Caki2 (cell line): ENCODE measurements at regions not wholly inside any gene's neighbourhood (a gene's known extent, or its start where the extent isn't known, plus 50 kb on each side); places are given as distances from the start of the nearest gene placed in this dataset.
"Not testable (repeated sequence)": the region's sequence is repeated elsewhere in the genome, so short reads cannot be mapped to it uniquely, and the experiment has no call there.

Source experiments
- DNase-seq: peaks from one replicate; pipeline ENCODE4 v3.0.0-alpha.2; 2015; ENCODE audit warnings: low read depth
- in situ Hi-C: cut with HindIII; loops from 2 replicates; pipeline ENCODE4 v1.10.0; 2016; ENCODE audit warnings: low sequenced_read_pairs, low pct_unique_long_range_greater_than_20kb, mixed read lengths

- in situ Hi-C loops = no loop called here
- DNase-seq = no peak
These were observed 288.3 kb downstream of the ZNF674 start for GRCh38 chrX:46256875-46257274.

- in situ Hi-C loops = no loop called here
- DNase-seq = no peak
These were observed 290.2 kb downstream of the ZNF674 start for GRCh38 chrX:46255046-46255445.

GRCh38 chrX:46254641-46255040, 290.6 kb downstream of the ZNF674 start:
- in situ Hi-C loops = no loop called here

GRCh38 chrX:46251755-46252154, 293.5 kb downstream of the ZNF674 start:
- in situ Hi-C loops = no loop called here

More at GRCh38 chrX:46254641-46255040, 290.6 kb downstream of the ZNF674 start:
- no peak for DNase-seq

GRCh38 chrX:46250151-46250550, 295.1 kb downstream of the ZNF674 start:
- in situ Hi-C loops = no loop called here
- no peak for DNase-seq

More at GRCh38 chrX:46251755-46252154, 293.5 kb downstream of the ZNF674 start:
- no peak for DNase-seq

- no peak for DNase-seq
- in situ Hi-C loops = no loop called here
These were observed 297.8 kb downstream of the ZNF674 start for GRCh38 chrX:46247456-46247855.

- in situ Hi-C loops = no loop called here
- DNase-seq = no peak
These were observed 300.8 kb downstream of the ZNF674 start for GRCh38 chrX:46244451-46244850.

GRCh38 chrX:46236411-46236810, 308.8 kb downstream of the ZNF674 start:
- no peak for DNase-seq
- in situ Hi-C loops = no loop called here

- no peak for DNase-seq
- in situ Hi-C loops = no loop called here
These were observed 309.4 kb downstream of the ZNF674 start for GRCh38 chrX:46235778-46236177.

GRCh38 chrX:46234775-46235174, 310.4 kb downstream of the ZNF674 start:
- in situ Hi-C loops = no loop called here
- DNase-seq = no peak

GRCh38 chrX:46228389-46228788, 316.8 kb downstream of the ZNF674 start:
- no peak for DNase-seq
- in situ Hi-C loops = no loop called here

- in situ Hi-C loops = no loop called here
- no peak for DNase-seq
These were observed 318.8 kb downstream of the ZNF674 start for GRCh38 chrX:46226422-46226821.

- in situ Hi-C loops, DNase-seq: not testable (repeated sequence)
These were observed 321.7 kb downstream of the ZNF674 start for GRCh38 chrX:46223499-46223898.

- in situ Hi-C loops = no loop called here
- no peak for DNase-seq
These were observed 324.4 kb downstream of the ZNF674 start for GRCh38 chrX:46220822-46221221.

- in situ Hi-C loops = no loop called here
- DNase-seq = peak; percentile 70
These were observed 326.8 kb downstream of the ZNF674 start for GRCh38 chrX:46218373-46218772.

GRCh38 chrX:46216406-46216805, 328.8 kb downstream of the ZNF674 start:
- in situ Hi-C loops = no loop called here
- no peak for DNase-seq

GRCh38 chrX:46211079-46211478, 334.1 kb downstream of the ZNF674 start:
- DNase-seq = no peak

GRCh38 chrX:46209768-46210167, 335.5 kb downstream of the ZNF674 start:
- in situ Hi-C loops = no loop called here
- no peak for DNase-seq

More at GRCh38 chrX:46211079-46211478, 334.1 kb downstream of the ZNF674 start:
- in situ Hi-C loops = no loop called here

GRCh38 chrX:46209037-46209436, 336.2 kb downstream of the ZNF674 start:
- in situ Hi-C loops = no loop called here
- DNase-seq = no peak

- DNase-seq = no peak
- in situ Hi-C loops = no loop called here
These were observed 336.9 kb downstream of the ZNF674 start for GRCh38 chrX:46208225-46208854.
